ENCODE measurements at regions not wholly inside any gene's neighbourhood (a gene's known extent, or its start where the extent isn't known, plus 50 kb on each side); places are given as distances from the start of the nearest gene placed in this dataset.
A peak's percentile ranks its signal among the peaks of the same experiment; 100 is the strongest.

- Mint-ChIP-seq H3K4me1 (no peaks in the 10 kb centered on the region), H3K27ac (no peak overlapping the region), H3K9me3 (peaks cover 10% of the 10 kb centered on the region), H3K27me3 (ENCODE audit: insufficient read depth) (no peaks in the 10 kb centered on the region), H3K4me3 (no peak overlapping the region), H3K36me3 (ENCODE audit: low read depth) (no peaks in the 10 kb centered on the region)
- no peak overlapping the region for H3K4me3 ChIP-seq (ENCODE audit: low read length)
- H3K27ac ChIP-seq (ENCODE audit: low read depth, low read length), result no peak overlapping the region
- no peak overlapping the region for H3K9ac ChIP-seq (ENCODE audit: extremely low read depth, low read length, poor library complexity, severe bottlenecking)
- no peak for DNase-seq
- H3K36me3 ChIP-seq (ENCODE audit: control insufficient read depth, insufficient read depth, low read length), result no peaks in the 10 kb centered on the region
- TF ChIP-seq, protein P1, sequence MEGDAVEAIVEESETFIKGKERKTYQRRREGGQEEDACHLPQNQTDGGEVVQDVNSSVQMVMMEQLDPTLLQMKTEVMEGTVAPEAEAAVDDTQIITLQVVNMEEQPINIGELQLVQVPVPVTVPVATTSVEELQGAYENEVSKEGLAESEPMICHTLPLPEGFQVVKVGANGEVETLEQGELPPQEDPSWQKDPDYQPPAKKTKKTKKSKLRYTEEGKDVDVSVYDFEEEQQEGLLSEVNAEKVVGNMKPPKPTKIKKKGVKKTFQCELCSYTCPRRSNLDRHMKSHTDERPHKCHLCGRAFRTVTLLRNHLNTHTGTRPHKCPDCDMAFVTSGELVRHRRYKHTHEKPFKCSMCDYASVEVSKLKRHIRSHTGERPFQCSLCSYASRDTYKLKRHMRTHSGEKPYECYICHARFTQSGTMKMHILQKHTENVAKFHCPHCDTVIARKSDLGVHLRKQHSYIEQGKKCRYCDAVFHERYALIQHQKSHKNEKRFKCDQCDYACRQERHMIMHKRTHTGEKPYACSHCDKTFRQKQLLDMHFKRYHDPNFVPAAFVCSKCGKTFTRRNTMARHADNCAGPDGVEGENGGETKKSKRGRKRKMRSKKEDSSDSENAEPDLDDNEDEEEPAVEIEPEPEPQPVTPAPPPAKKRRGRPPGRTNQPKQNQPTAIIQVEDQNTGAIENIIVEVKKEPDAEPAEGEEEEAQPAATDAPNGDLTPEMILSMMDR (conservative IDR thresholded peaks at IDR 0.05), result no peak
- H3K27me3 ChIP-seq (ENCODE audit: control insufficient read depth, insufficient read depth, low read length, poor library complexity, severe bottlenecking), result no peaks in the 10 kb centered on the region
- H3K9me3 ChIP-seq (ENCODE audit: control insufficient read depth, low read length), result no peaks in the 10 kb centered on the region
- H3K4me1 ChIP-seq (ENCODE audit: control insufficient read depth, insufficient read depth, low read length), result no peaks in the 10 kb centered on the region
- 95 to 96% methylated on average over 15 to 18 of the region's 18 CpGs for WGBS, 2 experiments (ENCODE audit: insufficient coverage in 1 of 2, insufficient read length in 1 of 2)
Observed at GRCh38 chr2:2764739-2765138, 433.7 kb upstream of the MYT1L start.

DNA sequence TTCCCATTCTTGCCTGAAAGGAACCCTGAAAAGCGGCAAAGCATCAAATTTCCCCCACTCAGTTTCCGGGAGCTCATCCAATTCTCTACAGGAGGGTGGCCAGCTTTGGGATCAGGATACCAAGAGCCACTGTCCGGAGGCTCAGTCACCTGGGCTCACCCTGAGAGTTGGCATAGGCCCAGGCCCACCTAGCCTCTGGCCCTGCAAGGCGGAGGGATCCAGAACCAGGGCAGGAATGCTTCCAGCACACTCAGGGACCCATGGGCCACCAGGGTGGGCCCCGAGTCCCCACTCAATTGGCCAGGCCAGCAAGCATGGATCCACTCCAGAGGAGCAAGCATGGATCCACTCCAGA lies 432.9 kb upstream of the MYT1L start:
- H3K9me3 Mint-ChIP-seq, result peaks cover 10% of the 10 kb centered on the region
- no peaks in the 10 kb centered on the region for H3K36me3 ChIP-seq (ENCODE audit: control insufficient read depth, insufficient read depth, low read length)
- no peak overlapping the region for H3K9ac ChIP-seq (ENCODE audit: extremely low read depth, low read length, poor library complexity, severe bottlenecking)
- peak overlapping the region; percentile 18 for H3K27ac Mint-ChIP-seq
- no peaks in the 10 kb centered on the region for H3K27me3 ChIP-seq (ENCODE audit: control insufficient read depth, insufficient read depth, low read length, poor library complexity, severe bottlenecking)
- no peaks in the 10 kb centered on the region for H3K4me1 ChIP-seq (ENCODE audit: control insufficient read depth, insufficient read depth, low read length)
- H3K4me1 Mint-ChIP-seq, result no peaks in the 10 kb centered on the region
- no peaks in the 10 kb centered on the region for H3K36me3 Mint-ChIP-seq (ENCODE audit: low read depth)
- TF ChIP-seq, protein P1 (conservative IDR thresholded peaks at IDR 0.05), result no peak
- no peaks in the 10 kb centered on the region for H3K27me3 Mint-ChIP-seq (ENCODE audit: insufficient read depth)
- WGBS, 2 experiments (ENCODE audit: insufficient coverage in 1 of 2, insufficient read length in 1 of 2), result 93 to 98% methylated on average over 5 of the region's 5 CpGs
- H3K9me3 ChIP-seq (ENCODE audit: control insufficient read depth, low read length), result no peaks in the 10 kb centered on the region
- H3K27ac ChIP-seq (ENCODE audit: low read depth, low read length), result no peak overlapping the region
- H3K4me3 ChIP-seq (ENCODE audit: low read length), result no peak overlapping the region
- no peak for DNase-seq
- H3K4me3 Mint-ChIP-seq, result no peak overlapping the region

DNA sequence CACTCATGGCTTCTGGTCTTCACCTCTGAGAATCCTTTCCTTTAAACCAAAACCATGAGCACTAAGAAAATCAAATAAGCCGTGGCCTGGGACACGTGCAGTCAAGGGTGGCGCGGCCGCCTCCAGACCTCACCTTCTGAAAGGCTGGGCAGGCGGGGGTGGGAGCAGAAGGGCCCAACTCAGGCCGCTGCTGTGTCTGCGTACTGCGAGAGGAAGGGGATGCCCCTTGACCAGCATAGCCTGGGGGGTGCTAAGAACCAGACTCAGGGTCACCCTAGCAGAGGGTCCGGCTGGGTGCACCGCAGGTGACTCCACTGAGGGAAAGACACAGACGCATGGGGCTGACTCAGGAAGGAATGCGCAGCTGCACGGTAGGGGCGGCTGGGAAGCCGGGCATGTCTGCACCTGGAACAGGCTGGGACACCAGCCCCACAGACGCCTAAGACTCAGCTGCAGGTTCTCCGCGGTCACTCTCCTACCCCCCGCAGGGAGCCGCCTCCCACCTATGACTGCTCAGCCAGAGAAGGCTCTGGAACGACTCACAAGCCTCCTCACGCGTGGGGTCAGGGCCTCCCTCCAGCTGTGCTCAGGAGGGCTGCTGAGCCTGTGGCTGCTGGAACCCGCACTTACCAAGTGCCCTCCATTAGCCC lies 432.4 kb upstream of the MYT1L start:
- DNase-seq, result peak; percentile 55
- 88 to 92% methylated on average over 14 to 25 of the region's 25 CpGs for WGBS, 2 experiments (ENCODE audit: insufficient coverage in 1 of 2, insufficient read length in 1 of 2)
- no peaks in the 10 kb centered on the region for H3K9me3 ChIP-seq (ENCODE audit: control insufficient read depth, low read length)
- H3K27me3 ChIP-seq (ENCODE audit: control insufficient read depth, insufficient read depth, low read length, poor library complexity, severe bottlenecking), result no peaks in the 10 kb centered on the region
- no peaks in the 10 kb centered on the region for H3K4me1 ChIP-seq (ENCODE audit: control insufficient read depth, insufficient read depth, low read length)
- Mint-ChIP-seq H3K9me3 (peaks cover 10% of the 10 kb centered on the region), H3K36me3 (ENCODE audit: low read depth) (no peaks in the 10 kb centered on the region), H3K4me3 (no peak overlapping the region), H3K27ac (peak overlapping the region; percentile 18), H3K4me1 (no peaks in the 10 kb centered on the region), H3K27me3 (ENCODE audit: insufficient read depth) (no peaks in the 10 kb centered on the region)
- H3K27ac ChIP-seq (ENCODE audit: low read depth, low read length), result no peak overlapping the region
- H3K36me3 ChIP-seq (ENCODE audit: control insufficient read depth, insufficient read depth, low read length), result no peaks in the 10 kb centered on the region
- no peak overlapping the region for H3K4me3 ChIP-seq (ENCODE audit: low read length)
- TF ChIP-seq, protein P1 (conservative IDR thresholded peaks at IDR 0.05), result no peak
- H3K9ac ChIP-seq (ENCODE audit: extremely low read depth, low read length, poor library complexity, severe bottlenecking), result no peak overlapping the region
